Endodermal cell (in vitro differentiated cells): ENCODE measurements at regions not wholly inside any gene's neighbourhood (a gene's known extent, or its start where the extent isn't known, plus 50 kb on each side); places are given as distances from the start of the nearest gene placed in this dataset.

Experiments
- DNase-seq: peaks from one replicate; pipeline ENCODE4 v3.0.0-alpha.2; 2017
- H3K27ac ChIP-seq: 2 replicates; pipeline ENCODE4 v1.5.1; 2013; ENCODE audit warnings: mild to moderate bottlenecking, low read depth, low read length, moderate library complexity
- H3K27me3 ChIP-seq: 2 replicates; pipeline ENCODE4 v1.6.1; 2013; ENCODE audit warnings: mild to moderate bottlenecking, low read length, moderate library complexity; ENCODE audit not compliant: insufficient read depth, control insufficient read depth, poor library complexity, severe bottlenecking
- H3K36me3 ChIP-seq: 2 replicates; pipeline ENCODE4 v1.7.0; 2013; ENCODE audit warnings: mild to moderate bottlenecking, low read length, moderate library complexity; ENCODE audit not compliant: control insufficient read depth, insufficient read depth
- H3K4me1 ChIP-seq: one replicate; pipeline ENCODE4 v1.7.0; 2013; ENCODE audit warnings: low read length; ENCODE audit not compliant: control insufficient read depth, insufficient read depth
- H3K4me3 ChIP-seq: 2 replicates; pipeline ENCODE4 v1.5.1; 2013; ENCODE audit warnings: mild to moderate bottlenecking, low read length, moderate library complexity
- H3K9ac ChIP-seq: 2 replicates; pipeline ENCODE4 v1.6.1; 2013; ENCODE audit warnings: mild to moderate bottlenecking, low read length, moderate library complexity; ENCODE audit not compliant: poor library complexity, severe bottlenecking; ENCODE audit errors: extremely low read depth
- H3K9me3 ChIP-seq: 2 replicates; pipeline ENCODE4 v1.6.1; 2013; ENCODE audit warnings: mild to moderate bottlenecking, low read length, moderate library complexity; ENCODE audit not compliant: control insufficient read depth
- H3K27ac Mint-ChIP-seq: 2 replicates; pipeline ENCODE4 v1.8.0; 2020; ENCODE audit warnings: mixed read lengths
- H3K27me3 Mint-ChIP-seq: 2 replicates; pipeline ENCODE4 v1.8.0; 2021; ENCODE audit warnings: mild to moderate bottlenecking, mixed read lengths; ENCODE audit not compliant: insufficient read depth
- H3K36me3 Mint-ChIP-seq: 2 replicates; pipeline ENCODE4 v1.8.0; 2020; ENCODE audit warnings: low read depth, mixed read lengths
- H3K4me1 Mint-ChIP-seq: 2 replicates; pipeline ENCODE4 v1.8.0; 2020; ENCODE audit warnings: mixed read lengths
- H3K4me3 Mint-ChIP-seq: 2 replicates; pipeline ENCODE4 v1.8.0; 2020; ENCODE audit warnings: mild to moderate bottlenecking, moderate library complexity, mixed read lengths
- H3K9me3 Mint-ChIP-seq: 2 replicates; pipeline ENCODE4 v1.8.0; 2020; ENCODE audit warnings: mild to moderate bottlenecking, mixed read lengths
- WGBS, 2 experiments: methylation state at CpG; one replicate each; pipeline versions ENCODE4 v1.1.5 to v1.1.7; 2013; ENCODE audit warnings: missing lambda C conversion rate in 2 of 2, mixed read lengths in 1 of 2; ENCODE audit not compliant: insufficient coverage in 1 of 2, insufficient read length in 1 of 2; 5-methylcytosine and 5-hydroxymethylcytosine counted together
- TF ChIP-seq, protein P1 (sequence below): fragments of 200-600 bp; sonication (generic); conservative IDR thresholded peaks from 2 replicates; pipeline ENCODE4 v1.5.0; 2021; ENCODE audit warnings: antibody characterized with exemption, mild to moderate bottlenecking

DNA sequence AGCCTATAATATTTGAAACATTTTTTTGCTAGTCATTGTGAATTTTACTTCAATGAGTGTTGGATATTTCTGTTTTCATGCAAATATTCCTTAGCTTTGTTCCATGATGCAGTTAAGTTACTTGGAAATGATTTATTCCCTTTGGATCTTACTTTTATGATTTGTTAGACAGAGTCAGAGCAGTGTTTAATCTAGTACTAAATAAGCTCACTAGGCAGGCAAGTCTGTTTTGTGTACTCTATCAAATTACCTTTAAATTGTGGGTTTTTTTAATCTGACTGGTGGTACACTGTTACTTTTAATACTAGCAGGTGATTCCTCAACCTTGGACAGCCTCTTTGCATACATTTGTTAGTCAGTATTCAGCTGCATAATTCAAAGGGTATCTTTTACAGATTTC lies 173.3 kb upstream of the MBNL1 start:
- H3K9me3 ChIP-seq, result no peaks in the 10 kb centered on the region
- no peaks in the 10 kb centered on the region for H3K36me3 Mint-ChIP-seq
- H3K9me3 Mint-ChIP-seq, result no peaks in the 10 kb centered on the region
- peaks cover 3% of the 10 kb centered on the region for H3K27me3 Mint-ChIP-seq
- H3K4me1 ChIP-seq, result no peaks in the 10 kb centered on the region
- H3K27ac ChIP-seq, result no peak overlapping the region
- TF ChIP-seq, protein P1, sequence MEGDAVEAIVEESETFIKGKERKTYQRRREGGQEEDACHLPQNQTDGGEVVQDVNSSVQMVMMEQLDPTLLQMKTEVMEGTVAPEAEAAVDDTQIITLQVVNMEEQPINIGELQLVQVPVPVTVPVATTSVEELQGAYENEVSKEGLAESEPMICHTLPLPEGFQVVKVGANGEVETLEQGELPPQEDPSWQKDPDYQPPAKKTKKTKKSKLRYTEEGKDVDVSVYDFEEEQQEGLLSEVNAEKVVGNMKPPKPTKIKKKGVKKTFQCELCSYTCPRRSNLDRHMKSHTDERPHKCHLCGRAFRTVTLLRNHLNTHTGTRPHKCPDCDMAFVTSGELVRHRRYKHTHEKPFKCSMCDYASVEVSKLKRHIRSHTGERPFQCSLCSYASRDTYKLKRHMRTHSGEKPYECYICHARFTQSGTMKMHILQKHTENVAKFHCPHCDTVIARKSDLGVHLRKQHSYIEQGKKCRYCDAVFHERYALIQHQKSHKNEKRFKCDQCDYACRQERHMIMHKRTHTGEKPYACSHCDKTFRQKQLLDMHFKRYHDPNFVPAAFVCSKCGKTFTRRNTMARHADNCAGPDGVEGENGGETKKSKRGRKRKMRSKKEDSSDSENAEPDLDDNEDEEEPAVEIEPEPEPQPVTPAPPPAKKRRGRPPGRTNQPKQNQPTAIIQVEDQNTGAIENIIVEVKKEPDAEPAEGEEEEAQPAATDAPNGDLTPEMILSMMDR, result no peak
- H3K4me1 Mint-ChIP-seq, result peaks cover 4% of the 10 kb centered on the region
- H3K4me3 Mint-ChIP-seq, result no peak overlapping the region
- no peak overlapping the region for H3K4me3 ChIP-seq
- H3K27me3 ChIP-seq, result no peaks in the 10 kb centered on the region
- no peak overlapping the region for H3K9ac ChIP-seq
- DNase-seq, result no peak
- no peaks in the 10 kb centered on the region for H3K36me3 ChIP-seq
- H3K27ac Mint-ChIP-seq, result no peak overlapping the region

DNA sequence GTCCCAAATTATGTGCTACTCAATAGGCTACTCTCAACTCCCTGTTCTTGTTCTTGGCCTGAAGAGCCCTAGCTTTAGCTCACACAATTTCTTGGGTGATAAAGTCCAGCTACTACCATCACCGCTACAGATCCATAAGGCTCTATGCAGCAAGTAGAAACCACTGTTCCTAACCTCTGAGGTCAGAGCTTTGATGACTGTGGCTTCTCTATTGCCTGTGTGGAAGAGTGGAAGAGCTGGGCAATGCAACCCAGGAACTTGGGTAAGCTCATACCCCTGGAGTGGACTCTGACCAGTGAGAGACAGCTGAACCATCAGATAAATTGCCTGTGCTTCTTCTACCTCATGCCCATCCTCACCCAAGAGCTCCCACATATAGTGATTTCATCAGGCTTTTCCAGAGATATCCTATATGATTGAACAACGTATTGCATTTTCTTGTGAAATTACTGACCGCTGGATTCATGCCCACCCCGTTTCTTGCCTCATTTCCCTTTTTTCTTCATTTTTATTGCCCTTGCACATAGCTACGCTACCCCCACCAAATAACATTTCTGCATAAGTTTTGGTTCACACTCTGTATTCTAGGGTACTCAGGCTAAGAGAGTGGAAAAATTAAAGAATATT lies 172.3 kb upstream of the MBNL1 start:
- WGBS, 2 experiments, result 95 to 100% methylated on average over 3 to 5 of the region's 5 CpGs
- H3K4me1 ChIP-seq, result no peaks in the 10 kb centered on the region
- Mint-ChIP-seq H3K4me3 (no peak overlapping the region), H3K9me3 (no peaks in the 10 kb centered on the region), H3K27me3 (peaks cover 3% of the 10 kb centered on the region), H3K27ac (no peak overlapping the region), H3K4me1 (peaks cover 4% of the 10 kb centered on the region), H3K36me3 (no peaks in the 10 kb centered on the region)
- H3K36me3 ChIP-seq, result no peaks in the 10 kb centered on the region
- no peaks in the 10 kb centered on the region for H3K9me3 ChIP-seq
- H3K27ac ChIP-seq, result no peak overlapping the region
- no peak for DNase-seq
- H3K9ac ChIP-seq, result no peak overlapping the region
- no peaks in the 10 kb centered on the region for H3K27me3 ChIP-seq
- no peak overlapping the region for H3K4me3 ChIP-seq
- TF ChIP-seq, protein P1, result no peak

DNA sequence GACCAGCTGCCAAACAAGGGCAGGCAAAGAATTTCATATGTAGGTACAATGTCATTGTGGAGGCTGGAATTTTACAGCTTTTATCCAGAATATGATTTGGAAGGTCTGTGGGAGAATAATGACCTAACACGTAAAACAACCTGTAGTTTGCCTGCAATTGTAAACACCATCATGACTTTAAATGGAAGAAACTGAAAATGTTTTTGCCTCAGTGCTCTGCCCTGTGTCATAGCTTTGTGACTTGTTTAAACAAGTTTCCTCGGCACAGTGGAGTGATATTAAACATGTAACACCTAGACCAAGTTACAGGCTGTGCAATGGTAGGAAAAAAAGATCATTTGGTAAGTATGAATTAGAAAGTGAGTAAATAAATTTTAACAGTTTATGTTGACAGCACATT lies 171.6 kb upstream of the MBNL1 start:
- H3K9ac ChIP-seq, result no peak overlapping the region
- WGBS, 2 experiments, result 91 to 100% methylated on average over 1 to 2 of the region's 2 CpGs
- Mint-ChIP-seq H3K9me3 (no peaks in the 10 kb centered on the region), H3K27ac (no peak overlapping the region), H3K4me1 (peaks cover 4% of the 10 kb centered on the region), H3K4me3 (no peak overlapping the region), H3K36me3 (no peaks in the 10 kb centered on the region), H3K27me3 (peaks cover 3% of the 10 kb centered on the region)
- H3K4me3 ChIP-seq, result no peak overlapping the region
- H3K36me3 ChIP-seq, result no peaks in the 10 kb centered on the region
- TF ChIP-seq, protein P1, result no peak
- H3K27me3 ChIP-seq, result no peaks in the 10 kb centered on the region
- no peaks in the 10 kb centered on the region for H3K4me1 ChIP-seq
- no peaks in the 10 kb centered on the region for H3K9me3 ChIP-seq
- H3K27ac ChIP-seq, result no peak overlapping the region
- no peak for DNase-seq
